GM23338 (cell line): ENCODE measurements at regions not wholly inside any gene's neighbourhood (a gene's known extent, or its start where the extent isn't known, plus 50 kb on each side); places are given as distances from the start of the nearest gene placed in this dataset.

Source experiments
- CREB1 ChIP-seq: fragments of 250-450 bp; sonication (Bioruptor Pico); IDR thresholded peaks from 2 replicates; pipeline ENCODE4 v1.5.0; 2020; ENCODE audit warnings: low read depth, mild to moderate bottlenecking, moderate library complexity
- EZH2 ChIP-seq: fragments of 200-600 bp; sonication (generic); IDR thresholded peaks from one replicate; pipeline ENCODE4 v1.8.0; 2017; ENCODE audit warnings: antibody characterized with exemption, mild to moderate bottlenecking, low read depth; ENCODE audit not compliant: unreplicated experiment
- EZH2phosphoT487 ChIP-seq: fragments of 200-600 bp; sonication (generic); IDR thresholded peaks from one replicate; pipeline ENCODE4 v1.8.1; 2018; ENCODE audit warnings: antibody characterized with exemption; ENCODE audit not compliant: unreplicated experiment
- JUNB ChIP-seq: IDR thresholded peaks from one replicate; pipeline ENCODE4 v1.6.1; 2016; ENCODE audit warnings: antibody characterized with exemption; ENCODE audit not compliant: unreplicated experiment
- REST ChIP-seq: IDR thresholded peaks from one replicate; pipeline ENCODE4 v1.6.1; 2018; ENCODE audit warnings: antibody characterized with exemption; ENCODE audit not compliant: unreplicated experiment
- TF ChIP-seq, protein P1 (sequence below), 2 experiments: fragments of 200-600 bp in 1 of 2; sonication (generic) in 1 of 2; conservative IDR thresholded peaks; 2 replicates each; pipeline versions ENCODE4 v1.5.1 to v1.6.1; 2016 to 2017; ENCODE audit warnings: antibody characterized with exemption in 2 of 2, low read depth in 2 of 2, mild to moderate bottlenecking in 2 of 2, moderate library complexity in 1 of 2

DNA sequence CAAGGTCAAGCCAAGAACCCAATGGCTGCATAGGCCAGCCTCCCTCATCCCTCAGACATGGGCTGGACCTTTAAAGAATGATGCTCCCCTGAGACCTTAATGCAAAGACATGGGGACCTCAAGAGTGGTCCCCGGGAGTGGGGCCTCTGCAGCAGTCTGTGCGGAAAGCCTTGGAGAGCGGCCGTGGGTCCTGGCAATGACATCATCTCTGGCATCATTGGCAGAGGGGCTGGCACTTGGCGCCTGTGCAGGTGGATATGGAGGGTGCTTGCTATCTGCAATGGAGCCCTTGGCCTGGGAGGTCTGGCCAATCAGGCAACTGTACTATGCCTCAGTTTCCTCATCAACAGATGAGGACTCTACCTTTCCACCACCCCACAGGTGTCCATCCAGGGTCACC is 365.5 kb upstream of the MKI67 start:
- TF ChIP-seq, protein P1, sequence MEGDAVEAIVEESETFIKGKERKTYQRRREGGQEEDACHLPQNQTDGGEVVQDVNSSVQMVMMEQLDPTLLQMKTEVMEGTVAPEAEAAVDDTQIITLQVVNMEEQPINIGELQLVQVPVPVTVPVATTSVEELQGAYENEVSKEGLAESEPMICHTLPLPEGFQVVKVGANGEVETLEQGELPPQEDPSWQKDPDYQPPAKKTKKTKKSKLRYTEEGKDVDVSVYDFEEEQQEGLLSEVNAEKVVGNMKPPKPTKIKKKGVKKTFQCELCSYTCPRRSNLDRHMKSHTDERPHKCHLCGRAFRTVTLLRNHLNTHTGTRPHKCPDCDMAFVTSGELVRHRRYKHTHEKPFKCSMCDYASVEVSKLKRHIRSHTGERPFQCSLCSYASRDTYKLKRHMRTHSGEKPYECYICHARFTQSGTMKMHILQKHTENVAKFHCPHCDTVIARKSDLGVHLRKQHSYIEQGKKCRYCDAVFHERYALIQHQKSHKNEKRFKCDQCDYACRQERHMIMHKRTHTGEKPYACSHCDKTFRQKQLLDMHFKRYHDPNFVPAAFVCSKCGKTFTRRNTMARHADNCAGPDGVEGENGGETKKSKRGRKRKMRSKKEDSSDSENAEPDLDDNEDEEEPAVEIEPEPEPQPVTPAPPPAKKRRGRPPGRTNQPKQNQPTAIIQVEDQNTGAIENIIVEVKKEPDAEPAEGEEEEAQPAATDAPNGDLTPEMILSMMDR (conservative IDR thresholded peaks at IDR 0.05; ENCODE audit: low read depth in 2 of 2): no peak
- TF ChIP-seq REST (no peak), EZH2 (no peak), EZH2phosphoT487 (no peak), CREB1 (CRISPR knock-in tag) (no peak), JUNB (no peak)
